ENCODE measurements at regions not wholly inside any gene's neighbourhood (a gene's known extent, or its start where the extent isn't known, plus 50 kb on each side); places are given as distances from the start of the nearest gene placed in this dataset.
"Not testable (repeated sequence)": the region's sequence is repeated elsewhere in the genome, so short reads cannot be mapped to it uniquely, and the experiment has no call there.

GRCh38 chr6:21871831-21872230, 278.3 kb downstream of the SOX4 start:
- Histone ChIP-seq H3K27me3 (no peaks in the 10 kb centered on the region), H3K4me1 (no peaks in the 10 kb centered on the region), H3K36me3 (replicated peaks in 1 of 2; ENCODE audit: insufficient read depth in 1 of 2, low read depth in 2 of 2) (no peaks in the 10 kb centered on the region), H3K9me3 (peaks cover 0 to 11% (median 0%) of the 10 kb centered on the region in 3 donors), H3K4me3 (no peak overlapping the region), H3K27ac (no peak overlapping the region)
- no peak for TF ChIP-seq CTCF (IDR thresholded peaks at IDR 0.05)
- no peak for TF ChIP-seq POLR2A (IDR thresholded peaks at IDR 0.05)
- ATAC-seq (no peak), DNase-seq (no peak)
- intact Hi-C loops (cut with DNase I), result no loop called here
- 78 to 79% methylated on average over 5 of the region's 5 CpGs for WGBS, 2 donors

GRCh38 chr6:21872749-21873148, 279.2 kb downstream of the SOX4 start:
- no peaks in the 10 kb centered on the region for H3K36me3 ChIP-seq (replicated peaks in 1 of 2; ENCODE audit: insufficient read depth in 1 of 2, low read depth in 2 of 2)
- 58 to 64% methylated on average over 2 of the region's 2 CpGs for WGBS, 2 donors
- peaks cover 0 to 11% (median 0%) of the 10 kb centered on the region in 3 donors for H3K9me3 ChIP-seq
- DNase-seq (no peak), ATAC-seq (no peak)
- intact Hi-C loops (cut with DNase I), result no loop called here
- no peak overlapping the region for H3K27ac ChIP-seq
- H3K4me1 ChIP-seq, result no peaks in the 10 kb centered on the region
- no peak for TF ChIP-seq CTCF (IDR thresholded peaks at IDR 0.05)
- no peak for TF ChIP-seq POLR2A (IDR thresholded peaks at IDR 0.05)
- no peak overlapping the region for H3K4me3 ChIP-seq
- H3K27me3 ChIP-seq, result no peaks in the 10 kb centered on the region

GRCh38 chr6:21873562-21873961, 280.0 kb downstream of the SOX4 start:
- Histone ChIP-seq H3K4me3 (no peak overlapping the region), H3K4me1 (no peaks in the 10 kb centered on the region), H3K27ac (no peak overlapping the region), H3K9me3 (peaks cover 0 to 11% (median 0%) of the 10 kb centered on the region in 3 donors), H3K27me3 (no peaks in the 10 kb centered on the region), H3K36me3 (replicated peaks in 1 of 2; ENCODE audit: insufficient read depth in 1 of 2, low read depth in 2 of 2) (no peaks in the 10 kb centered on the region)
- intact Hi-C loops (cut with DNase I), result no loop called here
- ATAC-seq, result no peak
- 65 to 76% methylated on average over 8 to 10 of the region's 10 CpGs for WGBS, 2 donors
- peak in 3 of 4 donors; percentile 16 to 47 (median 23) for DNase-seq
- TF ChIP-seq CTCF (IDR thresholded peaks at IDR 0.05) (no peak), POLR2A (IDR thresholded peaks at IDR 0.05) (no peak)

GRCh38 chr6:21874372-21874771, 280.8 kb downstream of the SOX4 start:
- no peak for TF ChIP-seq POLR2A (IDR thresholded peaks at IDR 0.05)
- TF ChIP-seq CTCF (IDR thresholded peaks at IDR 0.05), result no peak
- Histone ChIP-seq H3K9me3 (peaks cover 0 to 11% (median 0%) of the 10 kb centered on the region in 3 donors), H3K4me3 (no peak overlapping the region), H3K27me3 (no peaks in the 10 kb centered on the region), H3K36me3 (replicated peaks in 1 of 2; ENCODE audit: insufficient read depth in 1 of 2, low read depth in 2 of 2) (no peaks in the 10 kb centered on the region), H3K27ac (no peak overlapping the region), H3K4me1 (no peaks in the 10 kb centered on the region)
- no peak for ATAC-seq
- 66 to 91% methylated on average over 2 to 5 of the region's 5 CpGs for WGBS, 2 donors
- DNase-seq, result no peak
- intact Hi-C loops (cut with DNase I), result no loop called here

GRCh38 chr6:21877037-21877436, 283.5 kb downstream of the SOX4 start:
- H3K27ac ChIP-seq; intact Hi-C loops (cut with DNase I); H3K36me3 ChIP-seq (replicated peaks in 1 of 2; ENCODE audit: insufficient read depth in 1 of 2, low read depth in 2 of 2); ATAC-seq; H3K4me3 ChIP-seq; H3K4me1 ChIP-seq; H3K27me3 ChIP-seq; DNase-seq: not testable (repeated sequence)
- peaks cover 0 to 11% (median 0%) of the 10 kb centered on the region in 3 donors for H3K9me3 ChIP-seq
- WGBS, 2 donors, result 63 to 64% methylated on average over 4 of the region's 4 CpGs

GRCh38 chr6:21880249-21880648, 286.7 kb downstream of the SOX4 start:
- ATAC-seq; H3K27me3 ChIP-seq; H3K27ac ChIP-seq; H3K36me3 ChIP-seq (replicated peaks in 1 of 2; ENCODE audit: insufficient read depth in 1 of 2, low read depth in 2 of 2); H3K9me3 ChIP-seq; intact Hi-C loops (cut with DNase I); DNase-seq; H3K4me1 ChIP-seq; H3K4me3 ChIP-seq: not testable (repeated sequence)
- 94 to 100% methylated on average over 2 of the region's 2 CpGs for WGBS, 2 donors
